NCI-H2081 treated with DMSO at 0.1 percent for 48 hours (cell line): ENCODE measurements at regions not wholly inside any gene's neighbourhood (a gene's known extent, or its start where the extent isn't known, plus 50 kb on each side); places are given as distances from the start of the nearest gene placed in this dataset.

Experiments used
- DNase-seq: peaks from one replicate; lab custom pipeline; 2025; lab: John Stamatoyannopoulos, UW

GRCh38 chr4:174120446-174121295 is 162.8 kb downstream of the FBXO8 start:
- no peak for DNase-seq

- DNase-seq: no peak
Observed at GRCh38 chr4:174119830-174120229, 163.6 kb downstream of the FBXO8 start.

DNA sequence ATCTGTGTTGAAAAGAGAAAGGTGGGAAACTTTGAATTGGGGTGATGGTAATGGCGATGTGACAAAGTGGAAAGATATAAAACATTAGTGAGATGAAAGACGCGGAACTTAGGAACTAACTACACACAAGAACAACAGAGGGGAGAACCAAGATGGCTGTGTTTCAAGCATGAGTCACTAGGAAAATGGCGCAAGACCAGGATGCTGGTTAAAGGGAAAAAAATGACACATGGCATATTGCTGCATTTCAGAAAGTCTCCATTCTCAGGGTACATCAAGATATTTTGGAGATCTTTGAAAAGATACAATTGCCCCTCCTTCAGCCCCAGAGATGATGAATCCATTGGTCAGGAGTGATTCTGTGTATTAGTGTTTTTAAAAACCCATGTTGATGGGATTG is 164.4 kb downstream of the FBXO8 start:
- DNase-seq: no peak

GRCh38 chr4:174118171-174118570 is 165.3 kb downstream of the FBXO8 start:
- DNase-seq: no peak

- no peak for DNase-seq
Observed at GRCh38 chr4:174117445-174117844, 166.0 kb downstream of the FBXO8 start.

DNA sequence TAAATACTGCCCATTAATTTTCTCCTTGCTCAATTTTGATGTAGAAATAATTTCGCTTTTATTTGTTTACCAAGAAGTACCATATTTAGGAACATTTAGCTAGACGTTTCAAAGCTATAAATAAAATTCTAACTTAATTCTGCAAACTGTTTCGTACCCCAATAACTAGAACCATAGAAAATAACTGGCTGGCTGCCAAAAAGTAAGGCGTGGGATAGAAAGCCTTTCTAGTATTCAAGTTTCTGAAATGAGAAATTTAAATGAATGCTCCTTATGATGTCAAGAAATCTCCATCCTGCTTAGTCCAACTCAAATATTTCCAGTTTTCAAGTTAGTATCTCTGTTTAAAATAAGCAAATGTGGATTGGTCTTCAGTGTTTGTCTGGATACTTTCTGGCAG is 167.4 kb downstream of the FBXO8 start:
- DNase-seq: no peak

DNA sequence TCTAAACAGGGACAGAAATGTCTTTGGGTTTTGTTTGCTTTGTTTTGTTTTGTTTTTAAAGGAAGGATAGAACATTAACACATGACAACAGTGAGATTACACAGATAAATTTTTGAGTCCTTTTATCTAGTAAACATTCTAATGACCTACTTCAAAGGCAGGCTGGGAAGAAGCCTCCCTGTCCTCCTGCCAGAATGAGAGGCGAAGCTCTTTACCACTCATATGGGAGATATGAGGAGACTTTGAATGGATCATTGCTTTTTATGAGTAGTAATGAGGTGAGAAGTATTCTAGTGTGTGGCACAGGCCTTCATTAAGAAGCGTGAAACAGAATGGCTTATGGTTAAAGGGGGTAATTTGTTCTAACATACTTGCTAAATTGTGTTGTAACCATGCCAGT is 172.0 kb downstream of the FBXO8 start:
- DNase-seq: no peak

- no peak for DNase-seq
Observed at GRCh38 chr4:174110180-174110579, 173.3 kb downstream of the FBXO8 start.

DNA sequence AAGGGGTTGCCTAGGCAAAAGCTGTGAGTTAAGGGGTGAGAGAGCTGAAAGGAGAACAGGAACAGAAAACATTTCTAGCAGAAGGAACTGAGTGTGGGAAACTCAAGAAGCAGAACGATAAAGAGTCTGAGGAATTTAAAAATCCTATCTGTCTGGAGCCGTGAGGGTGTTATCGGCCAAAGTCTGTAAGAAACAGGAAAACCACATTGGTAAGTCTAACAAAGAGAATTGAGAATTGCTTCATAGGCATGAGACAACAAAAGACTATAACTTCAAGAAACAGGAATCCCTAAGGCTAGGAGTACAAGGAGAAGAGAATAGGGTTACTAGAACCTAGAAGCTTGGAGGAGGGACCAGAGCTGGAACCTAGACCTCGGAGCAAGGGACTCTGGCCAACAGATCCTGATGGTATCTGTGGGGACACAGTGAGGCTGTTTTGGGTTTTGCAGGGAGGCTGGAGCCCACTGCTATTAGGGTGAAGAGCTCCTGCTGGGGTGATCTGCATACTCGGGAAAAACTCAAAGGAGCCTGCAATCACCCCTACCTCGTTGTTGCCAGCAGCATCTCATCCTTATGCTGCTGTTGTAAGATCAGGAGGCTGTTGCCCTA is 175.6 kb downstream of the FBXO8 start:
- no peak for DNase-seq

DNA sequence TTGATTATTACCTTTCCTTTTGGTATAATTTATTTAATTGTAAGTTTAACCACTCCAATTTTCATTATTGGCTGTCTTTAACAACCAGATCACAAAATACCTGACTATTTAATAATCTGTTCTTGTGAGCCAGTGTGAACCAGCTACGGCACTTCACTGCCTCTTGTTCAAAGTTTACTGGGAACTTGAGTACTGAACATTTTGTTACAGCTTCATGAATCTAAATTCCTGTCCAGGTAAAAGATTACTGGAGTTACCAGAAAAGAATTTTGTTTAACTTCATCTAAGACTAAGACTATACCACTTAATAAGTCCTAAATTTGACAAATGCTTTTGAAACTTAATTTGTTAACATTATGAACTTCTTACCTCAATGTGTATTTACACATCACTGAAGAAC is 178.3 kb downstream of the FBXO8 start:
- DNase-seq: no peak

- DNase-seq: no peak
Observed at GRCh38 chr4:174100910-174101309, 182.6 kb downstream of the FBXO8 start.

GRCh38 chr4:174099712-174100111 is 183.8 kb downstream of the FBXO8 start:
- DNase-seq: no peak

DNA sequence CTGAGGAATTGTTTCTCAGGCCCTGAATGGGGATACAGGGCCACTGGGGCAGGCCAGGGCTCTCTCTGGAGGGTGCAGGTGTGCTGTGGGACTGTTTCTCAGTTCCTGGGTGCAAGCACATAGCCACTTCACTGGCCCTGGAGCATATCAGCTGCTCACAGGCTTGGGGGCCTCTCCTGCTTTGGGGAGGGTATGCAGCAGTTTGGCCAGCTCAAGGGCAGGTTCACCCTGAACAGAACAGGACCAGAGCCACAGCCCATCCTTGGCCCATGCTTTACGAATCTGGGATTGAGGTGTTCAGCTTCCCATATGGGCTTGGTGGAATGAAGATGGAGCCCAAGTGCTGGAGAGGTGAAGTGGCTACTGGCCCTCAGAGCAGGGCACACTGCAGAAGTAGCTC is 186.5 kb downstream of the FBXO8 start:
- no peak for DNase-seq

GRCh38 chr4:174096456-174096855 is 187.0 kb downstream of the FBXO8 start:
- DNase-seq: no peak

- DNase-seq: no peak
Observed at GRCh38 chr4:174091130-174091529, 192.3 kb downstream of the FBXO8 start.

DNA sequence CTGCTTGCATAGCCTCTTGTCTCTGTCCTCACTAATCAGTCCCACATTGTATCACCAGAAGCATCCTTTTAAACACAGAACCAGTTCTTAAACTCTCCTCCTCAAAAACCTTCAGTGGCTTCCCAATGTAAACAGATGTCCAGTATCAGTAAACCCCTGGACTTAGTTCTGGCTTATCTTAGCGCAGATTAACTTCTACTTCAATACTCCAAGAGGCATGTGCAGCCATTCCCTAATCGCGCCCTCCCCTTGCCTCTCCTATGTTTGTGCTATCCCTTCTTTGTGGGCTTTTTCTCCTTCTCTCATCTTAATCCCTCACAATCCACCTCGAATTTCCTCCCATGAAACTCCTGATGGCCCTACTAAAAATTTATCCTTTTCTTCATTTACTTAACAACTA is 193.8 kb downstream of the FBXO8 start:
- no peak for DNase-seq

DNA sequence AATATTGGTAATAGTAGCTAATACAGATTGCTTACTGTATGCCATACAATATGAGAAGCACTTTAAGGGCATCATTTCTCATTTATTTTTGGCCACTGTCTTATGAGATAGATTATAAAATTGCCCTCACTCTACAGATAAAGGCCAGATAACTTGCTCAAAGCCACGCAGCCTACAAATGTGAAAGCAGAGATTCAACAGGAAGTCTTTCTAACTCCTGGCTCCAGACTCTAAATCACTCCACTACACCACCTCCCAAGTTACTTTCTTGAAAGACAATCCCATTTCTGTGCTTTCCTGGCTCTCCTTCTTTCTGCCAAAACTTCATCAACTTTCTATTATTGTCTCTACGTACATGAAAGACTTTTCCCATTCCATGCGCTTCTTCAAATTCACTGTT is 194.7 kb downstream of the FBXO8 start:
- DNase-seq: no peak

- DNase-seq: no peak
Observed at GRCh38 chr4:174086829-174087799, 196.4 kb downstream of the FBXO8 start.

DNA sequence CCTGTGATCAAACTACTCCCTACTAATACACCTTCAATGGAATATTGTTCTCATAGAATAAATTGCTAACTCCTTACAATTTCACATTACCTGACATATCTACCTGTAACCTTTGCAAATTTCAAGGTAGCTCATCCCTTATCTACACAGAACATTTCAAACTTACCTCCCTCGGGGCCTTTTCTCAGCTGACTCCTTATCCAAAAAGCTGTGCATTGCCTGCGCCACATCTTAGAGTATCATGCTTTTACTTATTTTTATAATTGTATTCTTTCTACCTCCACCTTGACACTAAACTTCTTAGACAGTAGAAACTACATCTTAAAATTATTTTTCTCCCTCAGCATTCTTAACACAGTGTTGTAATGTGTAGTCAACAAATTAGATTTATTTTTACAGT is 198.5 kb downstream of the FBXO8 start:
- no peak for DNase-seq

- DNase-seq: no peak
Observed at GRCh38 chr4:174084542-174084941, 198.9 kb downstream of the FBXO8 start.

- DNase-seq: no peak
Observed at GRCh38 chr4:174080361-174080760, 203.1 kb downstream of the FBXO8 start.

DNA sequence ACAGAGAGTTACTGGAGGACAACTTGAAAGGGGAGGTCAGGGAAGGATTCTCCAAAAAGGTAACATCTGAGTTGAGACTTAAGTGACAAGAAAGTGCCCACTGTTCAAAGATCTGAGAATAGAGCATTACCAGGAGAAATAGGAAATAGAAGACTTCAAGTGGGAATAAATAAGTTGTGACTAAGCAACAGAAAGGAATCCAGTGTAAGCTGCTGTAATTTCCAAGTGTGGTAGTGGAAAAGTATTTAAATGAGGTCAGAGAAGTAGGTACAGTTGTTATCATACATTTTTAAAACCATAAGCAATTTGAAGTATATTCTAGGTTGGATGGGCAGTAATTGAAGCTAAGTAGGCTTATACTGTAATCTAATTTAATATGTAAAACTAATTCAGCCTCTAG is 211.9 kb downstream of the FBXO8 start:
- DNase-seq: no peak
